ENCODE measurements at regions not wholly inside any gene's neighbourhood (a gene's known extent, or its start where the extent isn't known, plus 50 kb on each side); places are given as distances from the start of the nearest gene placed in this dataset.

GRCh38 chr16:66267292-66268014 lies 99.0 kb upstream of the CDH5 start:
- H3K4me1 ChIP-seq (ENCODE audit: control insufficient read depth, insufficient read depth, low read length) = peaks cover 50% of the 10 kb centered on the region
- H3K27me3 ChIP-seq (ENCODE audit: control insufficient read depth, insufficient read depth, low read length) = peaks cover 12% of the 10 kb centered on the region
- WGBS (ENCODE audit: insufficient coverage) = 53% methylated on average over 7 of the region's 10 CpGs
- no peak overlapping the region for H3K4me3 ChIP-seq (ENCODE audit: low read depth, low read length)
- DNase-seq (ENCODE audit: low read depth in 4 of 6, low spot score in 6 of 6) = no peak
- peak overlapping the region; percentile 70 for H3K27ac ChIP-seq (ENCODE audit: low read depth, low read length)
- H3K9me3 ChIP-seq (ENCODE audit: control insufficient read depth, insufficient read depth, low read length) = no peaks in the 10 kb centered on the region
- no peaks in the 10 kb centered on the region for H3K36me3 ChIP-seq (ENCODE audit: control insufficient read depth, insufficient read depth, low read length)

GRCh38 chr16:66266436-66267291 lies 99.8 kb upstream of the CDH5 start:
- Histone ChIP-seq H3K36me3 (ENCODE audit: control insufficient read depth, insufficient read depth, low read length) (no peaks in the 10 kb centered on the region), H3K27ac (ENCODE audit: low read depth, low read length) (peak overlapping the region; percentile 70), H3K27me3 (ENCODE audit: control insufficient read depth, insufficient read depth, low read length) (peaks cover 12% of the 10 kb centered on the region), H3K4me3 (ENCODE audit: low read depth, low read length) (no peak overlapping the region), H3K9me3 (ENCODE audit: control insufficient read depth, insufficient read depth, low read length) (no peaks in the 10 kb centered on the region), H3K4me1 (ENCODE audit: control insufficient read depth, insufficient read depth, low read length) (peaks cover 51% of the 10 kb centered on the region)
- peak in 2 of 6 donors; percentile 26 to 79 for DNase-seq (ENCODE audit: low read depth in 4 of 6, low spot score in 6 of 6)
- WGBS (ENCODE audit: insufficient coverage) = 40% methylated on average over 23 of the region's 24 CpGs

GRCh38 chr16:66265556-66266141 lies 100.8 kb upstream of the CDH5 start:
- no peak for DNase-seq (ENCODE audit: low read depth in 4 of 6, low spot score in 6 of 6)
- Histone ChIP-seq H3K4me3 (ENCODE audit: low read depth, low read length) (no peak overlapping the region), H3K27ac (ENCODE audit: low read depth, low read length) (peak overlapping the region; percentile 70), H3K9me3 (ENCODE audit: control insufficient read depth, insufficient read depth, low read length) (no peaks in the 10 kb centered on the region), H3K27me3 (ENCODE audit: control insufficient read depth, insufficient read depth, low read length) (peaks cover 4% of the 10 kb centered on the region), H3K36me3 (ENCODE audit: control insufficient read depth, insufficient read depth, low read length) (no peaks in the 10 kb centered on the region), H3K4me1 (ENCODE audit: control insufficient read depth, insufficient read depth, low read length) (peaks cover 48% of the 10 kb centered on the region)
- WGBS (ENCODE audit: insufficient coverage) = 95% methylated on average over 4 of the region's 13 CpGs

GRCh38 chr16:66265048-66265415 lies 101.5 kb upstream of the CDH5 start:
- Histone ChIP-seq H3K27ac (ENCODE audit: low read depth, low read length) (peak overlapping the region; percentile 70), H3K4me1 (ENCODE audit: control insufficient read depth, insufficient read depth, low read length) (peaks cover 42% of the 10 kb centered on the region), H3K9me3 (ENCODE audit: control insufficient read depth, insufficient read depth, low read length) (no peaks in the 10 kb centered on the region), H3K27me3 (ENCODE audit: control insufficient read depth, insufficient read depth, low read length) (peaks cover 4% of the 10 kb centered on the region), H3K4me3 (ENCODE audit: low read depth, low read length) (no peak overlapping the region), H3K36me3 (ENCODE audit: control insufficient read depth, insufficient read depth, low read length) (no peaks in the 10 kb centered on the region)
- no CpG with 5 or more reads among the region's 3 CpGs for WGBS (ENCODE audit: insufficient coverage)
- no peak for DNase-seq (ENCODE audit: low read depth in 4 of 6, low spot score in 6 of 6)

GRCh38 chr16:66264311-66265047 lies 102.0 kb upstream of the CDH5 start:
- 68% methylated on average over 15 of the region's 17 CpGs for WGBS (ENCODE audit: insufficient coverage)

GRCh38 chr16:66263973-66264310 lies 102.5 kb upstream of the CDH5 start:
- H3K27ac ChIP-seq (ENCODE audit: low read depth, low read length) = peak overlapping the region; percentile 55
- H3K36me3 ChIP-seq (ENCODE audit: control insufficient read depth, insufficient read depth, low read length) = no peaks in the 10 kb centered on the region
- peaks cover 4% of the 10 kb centered on the region for H3K27me3 ChIP-seq (ENCODE audit: control insufficient read depth, insufficient read depth, low read length)
- DNase-seq (ENCODE audit: low read depth in 4 of 6, low spot score in 6 of 6) = no peak
- WGBS (ENCODE audit: insufficient coverage) = 83% methylated on average over 1 of the region's 1 CpG
- H3K9me3 ChIP-seq (ENCODE audit: control insufficient read depth, insufficient read depth, low read length) = no peaks in the 10 kb centered on the region
- no peak overlapping the region for H3K4me3 ChIP-seq (ENCODE audit: low read depth, low read length)
- peaks cover 41% of the 10 kb centered on the region for H3K4me1 ChIP-seq (ENCODE audit: control insufficient read depth, insufficient read depth, low read length)

More at GRCh38 chr16:66264311-66265047, 102.0 kb upstream of the CDH5 start:
- Histone ChIP-seq H3K36me3 (ENCODE audit: control insufficient read depth, insufficient read depth, low read length) (no peaks in the 10 kb centered on the region), H3K9me3 (ENCODE audit: control insufficient read depth, insufficient read depth, low read length) (no peaks in the 10 kb centered on the region), H3K27me3 (ENCODE audit: control insufficient read depth, insufficient read depth, low read length) (peaks cover 4% of the 10 kb centered on the region), H3K4me3 (ENCODE audit: low read depth, low read length) (no peak overlapping the region), H3K4me1 (ENCODE audit: control insufficient read depth, insufficient read depth, low read length) (peaks cover 41% of the 10 kb centered on the region), H3K27ac (ENCODE audit: low read depth, low read length) (peak overlapping the region; percentile 55)
- peak in 1 of 6 donors; percentile 60 for DNase-seq (ENCODE audit: low read depth in 4 of 6, low spot score in 6 of 6)

GRCh38 chr16:66263168-66263972 lies 103.1 kb upstream of the CDH5 start:
- Histone ChIP-seq H3K4me3 (ENCODE audit: low read depth, low read length) (no peak overlapping the region), H3K36me3 (ENCODE audit: control insufficient read depth, insufficient read depth, low read length) (no peaks in the 10 kb centered on the region), H3K27ac (ENCODE audit: low read depth, low read length) (no peak overlapping the region), H3K9me3 (ENCODE audit: control insufficient read depth, insufficient read depth, low read length) (no peaks in the 10 kb centered on the region), H3K4me1 (ENCODE audit: control insufficient read depth, insufficient read depth, low read length) (peaks cover 41% of the 10 kb centered on the region), H3K27me3 (ENCODE audit: control insufficient read depth, insufficient read depth, low read length) (peaks cover 4% of the 10 kb centered on the region)
- DNase-seq (ENCODE audit: low read depth in 4 of 6, low spot score in 6 of 6) = no peak
- 80% methylated on average over 4 of the region's 6 CpGs for WGBS (ENCODE audit: insufficient coverage)

- 86% methylated on average over 11 of the region's 11 CpGs for WGBS (ENCODE audit: insufficient coverage)
- DNase-seq (ENCODE audit: low read depth in 4 of 6, low spot score in 6 of 6) = peak in 1 of 6 donors; percentile 48
- Histone ChIP-seq H3K27ac (ENCODE audit: low read depth, low read length) (no peak overlapping the region), H3K9me3 (ENCODE audit: control insufficient read depth, insufficient read depth, low read length) (no peaks in the 10 kb centered on the region), H3K4me1 (ENCODE audit: control insufficient read depth, insufficient read depth, low read length) (peaks cover 38% of the 10 kb centered on the region), H3K27me3 (ENCODE audit: control insufficient read depth, insufficient read depth, low read length) (peaks cover 4% of the 10 kb centered on the region), H3K4me3 (ENCODE audit: low read depth, low read length) (no peak overlapping the region), H3K36me3 (ENCODE audit: control insufficient read depth, insufficient read depth, low read length) (no peaks in the 10 kb centered on the region)
These were observed 104.0 kb upstream of the CDH5 start for GRCh38 chr16:66262253-66263167.
